ENCODE measurements at regions not wholly inside any gene's neighbourhood (a gene's known extent, or its start where the extent isn't known, plus 50 kb on each side); places are given as distances from the start of the nearest gene placed in this dataset.

- H3K4me2 ChIP-seq (replicated peaks; ENCODE audit: low read depth, low read length, poor library complexity, severe bottlenecking) = no peak overlapping the region
- H3K4me3 ChIP-seq (ENCODE audit: control extremely low read depth in 1 of 5, extremely low read depth in 1 of 5, insufficient read depth in 1 of 5, low read depth in 2 of 5, low read length in 4 of 5) = no peak overlapping the region
- no peaks in the 10 kb centered on the region for H3K27me3 ChIP-seq (replicated peaks in 1 of 4; ENCODE audit: control extremely low read depth in 1 of 4, control insufficient read depth in 3 of 4, insufficient read depth in 4 of 4, low read length in 3 of 4)
- DNase-seq (no peak), ATAC-seq (ENCODE audit: low read depth) (no peak)
- Mint-ChIP-seq H3K4me1 (no peaks in the 10 kb centered on the region), H3K27ac (no peak overlapping the region), H3K9me3 (ENCODE audit: insufficient read depth) (peaks cover 2% of the 10 kb centered on the region), H3K4me3 (no peak overlapping the region), H3K27me3 (no peaks in the 10 kb centered on the region)
- TF ChIP-seq EZH2 (IDR thresholded peaks at IDR 0.05; ENCODE audit: borderline replicate concordance, insufficient read depth, low read depth, low read length, poor library complexity, severe bottlenecking) = no peak
- TF ChIP-seq CTCF (IDR thresholded peaks at IDR 0.05) = no peak
- H3K79me2 ChIP-seq (ENCODE audit: control insufficient read depth, insufficient read depth, low read length) = no peaks in the 10 kb centered on the region
- no peaks in the 10 kb centered on the region for H4K20me1 ChIP-seq (ENCODE audit: control insufficient read depth, insufficient read depth, low read length, poor library complexity, severe bottlenecking)
- intact Hi-C loops (cut with micrococcal nuclease) = no loop called here
- no peaks in the 10 kb centered on the region for H3K36me3 ChIP-seq (replicated peaks in 1 of 2; ENCODE audit: control extremely low read depth in 1 of 2, control insufficient read depth in 1 of 2, extremely low read depth in 1 of 2, insufficient read depth in 2 of 2, low read length in 1 of 2)
- no peak overlapping the region for H3K27ac ChIP-seq (ENCODE audit: low read length in 2 of 2)
- CTCF ChIA-PET = no interaction called here
- no peaks in the 10 kb centered on the region for H3K4me1 ChIP-seq (ENCODE audit: control insufficient read depth in 2 of 2, insufficient read depth in 2 of 2, low read length in 2 of 2)
- POLR2A ChIA-PET = no interaction called here
- peaks cover 0 to 45% (median 0%) of the 10 kb centered on the region in 3 donors for H3K9me3 ChIP-seq (ENCODE audit: control extremely low read depth in 1 of 3, control insufficient read depth in 2 of 3, insufficient read depth in 1 of 3, low read length in 2 of 3)
- WGBS (ENCODE audit: insufficient coverage) = 90% methylated on average over 5 of the region's 25 CpGs
- H2AFZ ChIP-seq (ENCODE audit: insufficient read depth, low read depth, low read length, poor library complexity, severe bottlenecking) = no peak overlapping the region
- no peak overlapping the region for H3K9ac ChIP-seq (ENCODE audit: low read length)
Measured at GRCh38 chr11:134664447-134665187, 252.6 kb upstream of the B3GAT1 start.

- no peak overlapping the region for H3K4me3 Mint-ChIP-seq
- 91% methylated on average over 8 of the region's 11 CpGs for WGBS (ENCODE audit: insufficient coverage)
- no peaks in the 10 kb centered on the region for H3K27me3 ChIP-seq (replicated peaks in 1 of 4; ENCODE audit: control extremely low read depth in 1 of 4, control insufficient read depth in 3 of 4, insufficient read depth in 4 of 4, low read length in 3 of 4)
- H3K4me2 ChIP-seq (replicated peaks; ENCODE audit: low read depth, low read length, poor library complexity, severe bottlenecking) = no peak overlapping the region
- intact Hi-C loops (cut with micrococcal nuclease) = no loop called here
- no peak overlapping the region for H3K9ac ChIP-seq (ENCODE audit: low read length)
- H3K4me1 Mint-ChIP-seq = no peaks in the 10 kb centered on the region
- H3K27ac ChIP-seq (ENCODE audit: low read length in 2 of 2) = no peak overlapping the region
- H3K4me3 ChIP-seq (ENCODE audit: control extremely low read depth in 1 of 5, extremely low read depth in 1 of 5, insufficient read depth in 1 of 5, low read depth in 2 of 5, low read length in 4 of 5) = no peak overlapping the region
- DNase-seq (no peak), ATAC-seq (ENCODE audit: low read depth) (no peak)
- H3K9me3 ChIP-seq (ENCODE audit: control extremely low read depth in 1 of 3, control insufficient read depth in 2 of 3, insufficient read depth in 1 of 3, low read length in 2 of 3) = peaks cover 0 to 50% (median 0%) of the 10 kb centered on the region in 3 donors
- POLR2A ChIA-PET = no interaction called here
- no peaks in the 10 kb centered on the region for H3K79me2 ChIP-seq (ENCODE audit: control insufficient read depth, insufficient read depth, low read length)
- no peaks in the 10 kb centered on the region for H3K27me3 Mint-ChIP-seq
- H3K27ac Mint-ChIP-seq = no peak overlapping the region
- no peak overlapping the region for H2AFZ ChIP-seq (ENCODE audit: insufficient read depth, low read depth, low read length, poor library complexity, severe bottlenecking)
- TF ChIP-seq EZH2 (IDR thresholded peaks at IDR 0.05; ENCODE audit: borderline replicate concordance, insufficient read depth, low read depth, low read length, poor library complexity, severe bottlenecking) = no peak
- no peak for TF ChIP-seq CTCF (IDR thresholded peaks at IDR 0.05)
- CTCF ChIA-PET = no interaction called here
- no peaks in the 10 kb centered on the region for H4K20me1 ChIP-seq (ENCODE audit: control insufficient read depth, insufficient read depth, low read length, poor library complexity, severe bottlenecking)
- no peaks in the 10 kb centered on the region for H3K36me3 ChIP-seq (replicated peaks in 1 of 2; ENCODE audit: control extremely low read depth in 1 of 2, control insufficient read depth in 1 of 2, extremely low read depth in 1 of 2, insufficient read depth in 2 of 2, low read length in 1 of 2)
- H3K4me1 ChIP-seq (ENCODE audit: control insufficient read depth in 2 of 2, insufficient read depth in 2 of 2, low read length in 2 of 2) = no peaks in the 10 kb centered on the region
- peaks cover 2% of the 10 kb centered on the region for H3K9me3 Mint-ChIP-seq (ENCODE audit: insufficient read depth)
Measured at GRCh38 chr11:134663506-134664313, 251.7 kb upstream of the B3GAT1 start.
